Stimulated activated CD4-positive, alpha-beta T cell treated with anti-CD3 and anti-CD28 coated beads, Interleukin-4, amount 100 ng/mL, for 48 hours (primary cell): ENCODE measurements at regions not wholly inside any gene's neighbourhood (a gene's known extent, or its start where the extent isn't known, plus 50 kb on each side); places are given as distances from the start of the nearest gene placed in this dataset.
"Not testable (repeated sequence)": the region's sequence is repeated elsewhere in the genome, so short reads cannot be mapped to it uniquely, and the experiment has no call there.

ENCODE experiments used
- DNase-seq, 2 donors: peaks; one replicate each; pipeline ENCODE4 v3.0.0-alpha.2; 2020; ENCODE audit warnings: low read depth in 2 of 2

DNA sequence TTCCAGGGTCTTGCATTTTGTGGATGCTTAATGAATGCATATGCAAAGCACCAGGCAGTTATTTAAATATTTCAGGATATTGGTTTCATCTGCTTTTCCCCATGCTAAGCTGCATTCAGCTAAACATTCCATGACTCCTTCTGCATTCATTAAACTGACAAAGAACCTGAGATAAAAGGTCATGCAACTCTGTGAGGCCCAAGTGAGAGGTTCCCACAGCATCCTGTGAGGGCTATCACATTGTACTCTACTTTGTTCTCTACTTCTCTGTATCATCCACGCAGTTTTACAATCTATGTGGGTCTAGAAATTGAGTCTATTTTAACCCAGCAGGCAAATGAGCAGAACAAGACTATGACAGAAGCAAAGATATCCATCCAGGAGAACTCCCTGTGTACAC lies 86.4 kb upstream of the PRSS16 start:
- DNase-seq = no peak

DNA sequence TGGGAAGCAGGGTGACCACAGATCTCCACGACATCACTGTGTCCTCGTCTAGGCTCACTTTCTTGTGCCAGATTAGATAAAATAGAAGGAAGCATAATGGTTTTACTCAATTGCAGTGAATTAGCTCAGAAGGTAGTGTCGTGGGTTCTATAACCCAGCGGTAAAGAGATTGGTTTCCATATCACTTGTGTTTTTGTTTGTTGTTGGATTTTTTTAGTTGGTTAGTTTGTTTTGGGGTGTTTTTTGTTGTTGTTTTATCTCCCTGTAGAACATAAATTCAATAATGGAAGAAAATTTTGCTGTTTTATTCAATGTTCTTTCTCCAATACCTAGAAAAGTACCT lies 85.9 kb upstream of the PRSS16 start:
- no peak for DNase-seq

DNA sequence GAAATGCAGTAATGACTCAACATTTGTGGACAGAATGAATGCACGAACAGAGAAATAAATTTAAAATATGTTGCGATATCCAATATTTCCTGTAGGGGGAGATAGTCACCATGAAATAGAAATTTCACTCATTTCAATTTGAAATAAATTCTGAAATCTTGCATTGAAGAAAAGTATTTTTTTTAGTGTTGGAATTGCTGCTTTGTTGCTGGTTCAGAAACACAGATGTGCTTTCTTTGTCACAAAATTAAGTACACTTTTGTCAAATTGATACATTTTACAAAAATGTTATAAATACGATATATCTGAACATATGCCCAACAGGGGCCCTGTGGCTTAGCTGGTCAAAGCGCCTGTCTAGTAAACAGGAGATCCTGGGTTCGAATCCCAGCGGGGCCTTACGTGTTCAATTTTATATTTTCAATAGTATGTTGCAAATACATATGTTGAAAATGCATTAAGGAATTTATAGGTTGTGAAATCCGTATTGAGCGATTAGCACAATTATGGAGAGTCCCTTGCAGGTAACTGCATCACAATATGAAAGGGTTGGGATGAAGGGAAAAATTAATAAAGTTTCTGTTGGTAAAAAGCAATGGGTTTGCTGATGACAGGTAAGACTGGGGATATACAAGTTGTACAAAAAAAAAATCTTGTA lies 85.4 kb upstream of the PRSS16 start:
- DNase-seq = no peak

DNA sequence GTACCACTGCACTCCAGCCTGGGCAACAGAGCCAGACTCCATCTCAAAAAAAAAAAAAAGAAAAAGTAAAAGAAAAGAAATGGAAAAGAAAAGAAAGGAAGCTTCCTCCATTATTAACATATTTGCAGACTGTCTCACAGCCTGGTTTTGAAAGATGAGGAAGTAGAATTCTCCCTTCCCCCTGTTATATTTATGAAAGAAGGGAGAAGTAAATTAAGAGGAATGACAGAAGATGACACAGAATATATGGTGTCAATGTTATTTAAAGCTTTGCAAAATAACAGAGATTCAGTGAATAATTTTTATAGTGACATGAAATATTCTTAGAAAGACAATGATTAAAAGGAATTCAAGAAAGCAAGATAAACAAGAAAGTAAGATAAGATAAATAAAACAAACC lies 83.7 kb upstream of the PRSS16 start:
- no peak for DNase-seq

DNA sequence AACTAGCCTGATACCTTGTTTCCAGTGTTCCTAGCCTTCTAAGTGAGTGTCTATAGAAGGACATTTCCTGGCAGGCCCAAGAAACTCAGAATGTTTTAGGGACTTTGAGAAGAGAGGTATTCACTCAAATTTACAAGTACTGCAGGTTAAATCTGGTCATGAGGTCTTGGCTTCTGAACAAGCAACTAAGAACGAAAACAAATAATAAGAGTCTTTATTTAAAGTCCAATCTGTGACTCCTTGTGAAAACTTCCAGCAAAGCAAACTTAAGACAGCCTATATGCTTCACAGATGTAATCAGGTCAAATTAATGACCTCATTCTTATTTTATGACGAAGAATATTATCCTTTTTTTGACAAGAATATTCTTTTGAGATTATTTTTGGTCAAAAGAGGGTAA lies 79.4 kb upstream of the PRSS16 start:
- DNase-seq = no peak

DNA sequence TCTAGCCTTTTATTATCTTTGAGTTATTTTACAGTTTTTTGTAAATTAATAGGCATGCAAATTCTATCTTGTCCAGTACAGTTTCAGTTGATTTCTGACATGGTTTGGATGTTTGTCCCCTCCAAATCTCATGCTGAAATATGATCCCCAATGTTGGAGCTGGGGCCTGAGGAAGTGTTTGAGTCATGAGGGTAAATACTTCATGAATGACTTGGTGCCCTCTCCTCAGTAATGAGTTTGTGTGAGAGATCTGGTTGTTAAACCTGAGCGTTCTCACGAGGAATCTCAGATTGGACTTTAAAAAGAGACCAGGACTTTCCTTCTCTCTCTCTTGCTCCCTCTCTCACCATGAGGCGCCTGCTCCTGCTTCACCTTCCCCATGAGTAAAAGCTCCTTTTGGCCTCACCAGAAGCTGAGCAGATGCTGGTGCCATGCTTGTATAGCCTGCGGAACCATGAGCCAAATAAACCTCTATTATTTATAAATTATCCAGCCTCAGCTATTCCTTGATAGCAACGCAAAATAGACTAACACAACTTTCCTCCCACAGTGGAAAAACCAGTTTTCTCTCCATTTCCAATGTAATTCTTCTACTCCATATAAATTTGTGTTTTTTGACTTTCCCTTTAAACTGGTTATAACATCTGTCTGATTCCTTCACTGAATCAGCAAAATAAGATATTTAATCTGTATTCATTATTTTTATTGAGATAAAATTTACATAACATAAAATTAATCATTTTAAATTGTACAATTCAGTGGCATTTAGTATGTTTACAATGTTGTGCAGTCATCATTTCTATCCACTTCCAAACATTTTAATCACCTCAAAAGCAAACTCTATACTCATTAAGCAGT lies 78.7 kb upstream of the PRSS16 start:
- no peak for DNase-seq

DNA sequence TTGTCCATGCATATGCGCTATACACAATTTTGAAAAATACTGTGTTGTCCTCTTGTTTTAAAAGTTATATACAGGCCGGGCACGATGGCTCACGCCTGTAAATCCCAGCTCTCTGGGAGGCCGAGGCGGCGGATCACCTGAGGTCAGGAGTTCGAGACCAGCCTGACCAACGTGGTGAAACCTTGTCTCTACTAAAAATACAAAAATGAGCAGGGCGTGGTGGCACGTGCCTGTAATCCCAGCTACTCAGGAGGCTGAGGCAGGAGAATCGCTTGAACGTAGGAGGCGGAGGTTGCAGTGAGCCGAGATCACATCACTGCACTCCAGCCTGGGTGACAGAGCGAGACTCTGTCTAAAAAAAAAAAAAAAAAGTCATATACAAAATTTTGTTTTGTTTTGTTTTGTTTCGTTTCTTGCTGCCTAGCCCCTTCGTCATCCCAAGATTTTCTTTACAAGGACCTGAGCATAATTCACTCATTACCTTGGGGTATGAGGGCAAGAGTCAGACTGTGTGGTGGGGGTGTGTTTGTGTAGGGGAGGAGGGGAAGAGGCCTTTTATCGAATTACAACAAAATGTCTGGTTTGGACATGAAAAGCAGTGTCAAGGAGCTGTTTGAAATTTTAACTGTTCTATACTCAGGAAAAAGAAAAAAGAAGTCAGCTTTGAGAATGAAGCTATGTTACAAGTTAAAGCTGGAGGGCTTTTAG lies 74.8 kb upstream of the PRSS16 start:
- not testable (repeated sequence) for DNase-seq

DNA sequence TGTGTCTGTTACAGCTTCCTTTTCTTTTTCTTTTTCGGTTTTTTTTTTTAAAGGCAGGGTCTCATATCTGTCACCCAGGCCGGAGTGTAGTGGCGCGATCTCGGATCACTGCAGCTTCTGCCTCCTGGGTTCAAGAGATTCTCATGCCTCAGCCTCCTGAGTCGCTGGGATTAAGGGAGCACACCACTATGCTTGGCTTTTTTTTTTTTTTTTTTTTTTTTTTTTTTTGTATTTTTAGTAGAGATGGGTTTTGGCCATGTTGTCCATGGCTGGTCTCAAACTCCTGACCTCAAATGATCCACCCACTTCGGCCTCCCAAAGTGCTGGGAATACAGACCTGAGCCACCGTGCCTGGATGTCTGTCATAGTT lies 74.3 kb upstream of the PRSS16 start:
- not testable (repeated sequence) for DNase-seq

DNA sequence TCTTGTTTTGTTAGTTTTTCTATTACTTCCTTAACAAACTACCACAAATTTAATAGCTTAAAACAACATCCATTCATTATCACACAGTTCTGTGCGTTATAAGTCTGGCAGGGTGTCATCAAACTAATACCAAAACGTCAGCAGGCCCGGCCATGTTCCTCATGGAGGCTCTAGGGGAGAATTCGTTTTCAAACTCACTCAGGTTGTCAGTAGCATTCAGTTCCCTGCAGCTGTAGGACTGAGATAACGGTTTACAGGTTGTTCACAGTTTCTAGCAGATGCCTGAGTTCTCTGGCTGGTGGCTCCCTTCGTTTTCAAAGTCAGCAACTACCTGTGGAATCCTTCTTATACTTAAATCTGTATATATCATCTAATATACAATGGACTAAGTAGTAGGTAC lies 72.5 kb upstream of the PRSS16 start:
- DNase-seq = no peak

DNA sequence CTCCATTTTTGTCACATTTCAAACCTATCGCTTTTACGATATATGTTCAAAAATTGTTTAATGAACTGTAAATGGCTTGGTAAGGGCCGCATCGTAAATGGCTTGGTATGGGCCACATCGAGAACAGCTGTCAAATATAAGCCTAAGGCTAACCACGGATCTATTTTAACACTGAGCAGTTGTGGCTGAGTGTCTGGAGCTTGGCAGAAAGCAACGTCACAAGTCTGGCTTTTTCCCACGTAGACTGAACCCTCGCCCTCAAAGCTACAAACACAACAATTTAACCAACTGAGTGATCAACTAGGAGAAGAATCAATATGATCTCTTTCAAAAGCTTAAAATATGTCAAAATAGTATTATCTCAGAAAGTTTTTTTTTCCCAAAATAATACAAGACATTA lies 71.4 kb upstream of the PRSS16 start:
- DNase-seq = no peak

DNA sequence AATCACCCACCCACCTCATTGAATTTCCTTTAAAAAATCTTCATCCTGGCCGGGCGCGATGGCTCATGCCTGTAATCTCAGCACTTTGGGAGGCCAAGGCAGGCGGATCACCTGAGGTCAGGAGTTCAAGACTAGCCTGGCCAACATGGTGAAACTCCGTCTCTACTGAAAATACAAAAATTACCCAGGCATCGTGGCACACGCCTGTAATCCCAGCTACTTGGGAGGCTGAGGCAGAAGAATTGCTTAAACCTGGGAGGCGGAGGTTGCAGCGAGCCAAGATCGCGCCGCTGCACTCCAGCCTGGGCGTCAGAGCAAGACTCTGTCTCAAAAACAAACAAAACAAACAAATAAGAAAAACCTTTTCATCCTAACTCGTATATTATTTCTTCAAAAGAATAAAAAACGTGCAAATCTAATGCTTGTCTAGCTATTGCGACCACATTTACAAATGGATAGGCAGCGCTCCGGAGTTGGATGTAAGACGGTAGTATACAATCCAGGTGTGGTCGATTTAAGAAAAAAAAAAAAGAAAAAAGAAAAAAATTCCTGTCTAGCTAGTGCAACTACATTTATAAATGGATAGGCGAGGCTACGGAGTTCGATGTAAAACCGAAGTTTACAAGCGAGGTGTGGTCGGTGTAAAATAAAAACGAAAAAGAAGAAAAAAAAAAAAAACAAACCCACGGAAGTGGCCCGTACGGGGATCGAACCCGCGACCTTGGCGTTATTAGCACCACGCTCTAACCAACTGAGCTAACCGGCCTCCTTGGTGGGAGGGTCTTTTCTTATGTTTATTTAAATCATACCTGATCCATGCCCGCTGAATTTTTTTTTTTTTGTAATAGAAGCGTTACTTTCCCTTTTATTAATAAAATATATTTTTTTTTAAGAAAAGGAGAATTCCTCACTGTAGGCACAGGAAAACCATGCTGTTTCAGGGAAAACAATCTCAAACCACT lies 70.7 kb upstream of the PRSS16 start:
- peak in 1 of 2 donors; percentile 65 for DNase-seq

DNA sequence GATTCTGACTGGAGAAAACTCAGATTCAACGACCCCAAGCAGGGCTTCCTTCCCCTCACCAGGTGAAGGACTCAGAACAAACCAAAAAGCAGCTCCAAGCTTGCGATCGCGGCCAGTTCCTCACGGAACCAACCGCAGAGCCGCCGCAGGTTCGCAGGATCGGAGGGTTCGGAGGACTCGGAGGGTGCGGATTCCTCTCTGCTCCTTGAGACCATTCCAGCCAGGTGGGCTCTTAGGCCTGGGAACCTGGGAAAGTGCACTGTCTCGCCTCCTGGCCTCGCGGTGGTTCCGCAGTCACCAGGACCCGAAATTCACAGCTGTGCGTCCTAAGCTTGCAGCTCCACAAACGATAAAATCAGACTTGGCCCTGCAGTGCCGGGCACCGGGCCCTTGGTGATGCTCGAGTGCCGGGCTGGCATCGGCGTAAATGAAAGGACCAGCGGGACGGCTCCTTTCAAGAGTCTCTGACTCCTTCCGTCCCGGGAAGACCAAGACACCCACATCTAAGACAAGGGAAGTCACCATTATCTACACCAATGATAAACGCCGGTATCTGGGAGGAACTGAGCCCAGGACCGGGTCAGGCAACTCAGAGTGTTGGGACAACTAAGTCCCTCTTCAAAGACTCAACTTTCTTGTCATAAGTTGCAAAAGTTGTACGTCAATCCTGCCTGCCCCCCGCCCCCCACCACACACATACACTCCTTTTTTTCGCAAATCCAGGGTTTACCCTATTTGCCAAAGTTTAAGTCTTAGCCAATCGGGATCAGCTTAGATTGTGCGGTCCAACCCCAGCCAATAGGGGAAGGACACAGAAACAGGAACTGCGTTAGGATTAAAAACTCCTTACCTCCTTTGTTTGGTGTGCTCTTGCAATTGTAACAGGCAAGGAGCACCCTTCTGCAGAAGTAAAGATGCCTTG lies 69.8 kb upstream of the PRSS16 start:
- DNase-seq = peak; percentile 51 to 69

DNA sequence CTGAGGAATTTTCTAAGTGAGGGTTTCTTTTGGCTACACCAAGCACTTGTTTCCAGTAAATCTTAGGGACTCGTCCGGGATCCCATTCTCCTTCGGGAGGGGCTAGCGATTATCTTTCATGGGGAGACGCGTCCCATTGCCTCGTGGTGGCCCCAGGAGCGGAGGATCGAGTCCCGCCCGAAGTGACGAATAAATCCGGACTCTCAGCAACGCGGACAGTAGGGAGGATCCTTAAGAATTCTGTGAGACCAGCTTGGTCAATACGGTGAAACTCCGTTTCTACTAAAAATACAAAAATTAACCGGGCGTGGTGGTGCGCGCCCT lies 69.1 kb upstream of the PRSS16 start:
- no peak for DNase-seq

DNA sequence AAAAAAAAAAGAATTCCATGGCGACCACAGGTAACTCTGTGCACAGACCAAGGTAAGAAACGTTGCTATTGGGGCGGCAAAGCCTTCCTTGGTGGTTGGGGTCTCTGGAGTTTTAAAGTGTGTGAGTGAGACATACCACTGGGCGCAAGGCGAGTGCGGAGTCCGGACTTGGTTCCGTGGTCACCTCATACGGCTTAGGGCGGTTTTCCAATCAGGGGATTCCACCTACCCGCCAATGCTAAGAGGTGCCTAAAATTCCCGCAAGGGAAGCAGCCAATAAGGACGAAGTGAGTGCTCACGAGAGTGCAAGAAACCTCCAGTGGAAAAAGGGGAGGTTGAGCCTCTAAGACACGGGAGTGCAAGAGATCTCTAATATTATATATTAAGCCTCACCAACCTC lies 68.6 kb upstream of the PRSS16 start:
- DNase-seq = no peak

DNA sequence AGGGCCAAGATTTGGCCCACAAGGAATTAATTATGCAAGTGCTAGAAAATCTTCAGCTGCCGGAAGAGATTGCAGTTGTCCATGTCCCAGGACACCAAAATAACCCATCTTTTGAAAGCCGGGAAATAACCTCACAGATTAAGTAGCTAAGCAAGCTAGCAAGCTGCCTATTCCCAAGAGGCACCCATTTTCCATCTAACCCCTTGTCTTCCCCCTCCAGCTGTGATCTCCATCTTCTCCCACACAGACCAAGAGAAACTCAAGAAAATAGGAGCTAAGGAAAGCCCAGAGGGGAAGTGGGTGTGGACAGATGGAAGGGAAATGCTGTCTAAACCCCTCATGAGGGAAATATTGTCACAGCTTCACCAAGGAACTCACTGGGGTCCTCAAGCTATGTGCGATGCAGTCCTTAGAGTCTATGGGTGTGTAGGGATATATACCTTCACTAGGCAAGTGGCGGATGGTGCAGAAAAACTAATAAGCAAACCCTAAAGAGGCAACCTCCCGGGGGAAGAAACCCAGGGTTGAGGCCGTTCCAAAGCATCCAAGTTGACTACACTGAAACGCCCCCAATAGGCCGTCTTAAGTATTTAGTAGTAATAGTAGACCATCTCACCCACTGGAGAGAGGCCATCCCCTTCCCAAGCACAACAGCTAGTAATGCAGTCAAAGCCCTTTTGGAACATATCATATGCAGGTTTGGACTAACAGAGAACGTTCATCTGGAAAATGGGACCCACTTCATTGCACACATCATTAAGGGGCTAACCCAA lies 64.3 kb upstream of the PRSS16 start:
- DNase-seq = no peak

DNA sequence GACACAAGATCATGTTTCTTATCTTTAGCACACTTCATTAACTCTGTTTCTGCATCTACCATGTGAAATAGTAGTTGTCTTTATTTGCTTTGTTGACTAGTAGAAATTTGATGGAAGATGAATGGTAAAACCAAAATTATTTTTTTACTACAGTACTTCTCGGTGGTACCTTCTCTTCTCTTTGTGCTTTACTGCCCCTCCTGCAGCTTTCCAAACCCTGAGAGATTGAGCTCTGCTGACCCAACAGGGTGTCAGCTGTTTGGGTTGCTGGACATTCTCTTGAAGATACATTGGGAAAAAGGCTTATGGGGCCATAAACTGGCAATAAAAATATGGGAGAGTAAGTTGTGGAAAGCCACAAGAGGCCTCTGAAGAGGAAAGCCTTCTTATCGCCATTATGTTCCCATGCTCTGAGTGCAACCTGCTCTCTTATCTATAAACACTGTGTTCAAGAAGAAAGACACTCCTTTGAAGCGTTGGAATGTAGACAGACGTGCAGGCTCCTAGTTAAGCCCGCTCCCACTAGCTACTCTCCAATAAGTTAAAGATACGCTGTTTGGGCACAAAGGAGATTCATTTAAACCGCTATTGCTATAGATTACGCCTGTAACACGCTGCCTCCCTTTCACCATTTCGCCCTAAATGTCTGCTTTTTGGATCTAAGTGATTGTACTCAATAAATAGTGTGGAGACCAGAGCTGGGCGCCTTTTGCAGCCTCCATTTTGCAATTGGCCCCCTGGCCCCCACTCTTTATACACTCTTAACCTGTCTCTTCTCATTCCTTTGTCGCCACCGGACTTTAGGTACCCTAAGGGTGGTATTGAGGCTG lies 60.1 kb upstream of the PRSS16 start:
- no peak for DNase-seq

DNA sequence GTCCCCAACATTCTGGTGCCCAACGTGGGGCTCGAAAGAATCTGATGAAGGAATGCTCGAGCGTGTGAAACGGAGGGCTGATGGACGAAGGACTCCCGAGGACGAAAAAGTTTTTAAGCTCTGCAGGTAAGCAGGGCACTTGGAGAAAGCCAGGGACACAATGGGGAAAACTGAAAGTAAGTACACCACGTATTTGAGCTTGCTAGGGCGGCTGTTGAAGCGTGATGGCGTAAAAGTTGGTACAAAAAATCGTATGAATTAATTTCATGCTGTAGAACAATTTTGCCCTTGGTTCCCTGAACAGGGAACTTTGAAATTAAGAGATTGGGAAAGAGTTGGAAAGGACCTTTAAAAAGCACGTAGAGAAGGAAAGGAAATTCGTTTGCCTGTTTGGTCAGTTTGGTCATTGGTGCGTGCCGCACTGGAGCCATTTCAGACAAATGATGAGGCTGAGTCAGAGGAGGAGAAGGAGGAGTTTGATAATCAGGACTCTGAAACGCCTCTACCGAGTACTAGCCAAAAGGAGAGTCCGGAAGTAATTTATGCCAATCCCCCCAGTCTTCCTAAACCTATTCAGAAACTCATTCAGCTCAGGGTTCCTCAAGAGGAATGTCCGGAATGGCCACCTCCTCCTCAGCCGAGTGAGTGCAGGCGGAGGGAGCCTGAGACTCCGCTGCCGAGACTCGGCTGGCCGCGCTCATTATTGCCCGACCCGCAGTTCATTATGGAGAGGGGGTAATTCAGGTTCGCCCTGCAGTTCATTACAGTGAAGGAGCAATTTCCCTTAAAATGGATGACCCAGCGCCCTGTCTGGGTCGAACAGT lies 59.2 kb upstream of the PRSS16 start:
- DNase-seq = no peak

DNA sequence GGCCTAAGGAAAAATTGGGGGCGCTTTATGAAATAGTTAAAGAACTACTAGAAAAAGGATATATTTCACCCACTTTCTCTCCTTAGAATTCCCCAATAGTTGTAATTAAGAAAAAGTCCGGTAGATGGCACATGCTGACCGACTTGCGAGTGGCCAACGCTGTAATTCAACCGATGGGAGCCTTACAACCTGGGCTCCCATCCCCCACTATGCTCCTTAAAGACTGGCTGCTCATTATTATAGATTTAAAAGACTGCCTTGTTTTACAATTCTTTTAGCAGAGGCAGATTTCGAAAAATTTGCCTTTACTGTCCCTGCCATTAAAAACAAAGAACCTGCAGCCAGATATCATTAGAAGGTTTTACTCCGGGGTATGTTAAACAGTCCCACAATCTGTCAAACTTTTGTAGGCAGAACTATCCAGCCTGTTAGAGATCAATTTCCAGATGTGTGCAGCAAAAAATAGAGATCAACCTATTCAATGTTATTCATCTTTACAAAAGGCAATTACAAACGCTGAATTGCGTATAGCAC lies 58.5 kb upstream of the PRSS16 start:
- DNase-seq = no peak
